ENCODE measurements at regions not wholly inside any gene's neighbourhood (a gene's known extent, or its start where the extent isn't known, plus 50 kb on each side); places are given as distances from the start of the nearest gene placed in this dataset.

DNA sequence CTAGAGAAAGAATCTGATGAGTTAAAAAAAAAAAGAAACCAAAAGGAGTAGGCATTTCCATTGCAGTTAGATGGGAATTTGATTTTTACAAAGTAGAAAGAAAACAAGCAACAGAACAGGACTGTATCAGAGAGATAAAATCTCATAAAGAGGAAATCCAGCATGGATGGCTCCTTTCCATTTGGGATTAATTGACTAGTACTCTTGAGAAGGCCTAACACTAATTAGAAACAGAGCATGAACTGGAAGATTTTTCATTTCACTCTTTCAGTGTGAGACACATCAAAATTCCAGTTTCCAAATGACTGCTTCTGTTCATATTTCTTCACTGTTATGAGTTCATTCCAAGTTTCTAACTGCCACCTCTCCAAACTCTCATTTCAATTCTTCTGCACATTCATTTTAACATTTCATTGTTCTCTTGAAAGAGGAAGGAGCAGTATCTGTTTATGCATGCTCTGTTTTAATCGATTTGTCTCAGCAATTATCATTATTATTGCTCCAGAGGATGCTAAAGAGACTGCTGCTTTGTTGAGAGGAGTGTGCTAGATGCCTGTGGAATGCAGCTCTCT is 108.8 kb upstream of the PIEZO2 start:
- H3K36me3 ChIP-seq (ENCODE audit: insufficient read depth, low read length): no peaks in the 10 kb centered on the region
- no peak overlapping the region for H3K4me3 ChIP-seq (ENCODE audit: low read depth, low read length)
- H3K27ac ChIP-seq (ENCODE audit: low read depth, low read length): no peak overlapping the region
- H3K4me1 ChIP-seq (ENCODE audit: control insufficient read depth, insufficient read depth, low read length, unreplicated experiment): peaks cover 3% of the 10 kb centered on the region
- H3K27me3 ChIP-seq (ENCODE audit: insufficient read depth, low read length): no peaks in the 10 kb centered on the region
- H3K79me2 ChIP-seq (ENCODE audit: control insufficient read depth, insufficient read depth, low read length, unreplicated experiment): no peaks in the 10 kb centered on the region
- no peak overlapping the region for H2AFZ ChIP-seq (ENCODE audit: low read length, unreplicated experiment)

DNA sequence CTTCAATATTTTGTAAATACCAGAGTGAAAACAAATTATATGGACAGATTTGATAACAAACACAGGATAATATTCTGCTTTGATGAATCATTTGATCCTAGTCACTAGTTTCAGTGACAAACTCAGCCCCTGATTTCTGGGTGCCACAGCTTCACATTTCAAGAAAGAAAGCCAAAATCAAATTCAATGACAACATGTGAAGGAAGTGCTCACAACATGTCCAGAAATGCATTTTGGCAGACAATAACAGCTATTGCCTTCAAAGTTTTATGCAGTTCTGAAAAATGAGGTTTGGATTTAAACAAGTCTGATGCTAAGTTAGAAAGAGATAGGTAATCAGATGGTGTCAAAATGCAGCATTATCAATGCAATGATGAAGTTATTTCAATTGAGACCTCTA is 106.9 kb upstream of the PIEZO2 start:
- H3K79me2 ChIP-seq (ENCODE audit: control insufficient read depth, insufficient read depth, low read length, unreplicated experiment): no peaks in the 10 kb centered on the region
- H3K27ac ChIP-seq (ENCODE audit: low read depth, low read length): no peak overlapping the region
- peaks cover 15% of the 10 kb centered on the region for H3K4me1 ChIP-seq (ENCODE audit: control insufficient read depth, insufficient read depth, low read length, unreplicated experiment)
- no peak overlapping the region for H2AFZ ChIP-seq (ENCODE audit: low read length, unreplicated experiment)
- no peak overlapping the region for H3K4me3 ChIP-seq (ENCODE audit: low read depth, low read length)
- no peaks in the 10 kb centered on the region for H3K27me3 ChIP-seq (ENCODE audit: insufficient read depth, low read length)
- no peaks in the 10 kb centered on the region for H3K36me3 ChIP-seq (ENCODE audit: insufficient read depth, low read length)

DNA sequence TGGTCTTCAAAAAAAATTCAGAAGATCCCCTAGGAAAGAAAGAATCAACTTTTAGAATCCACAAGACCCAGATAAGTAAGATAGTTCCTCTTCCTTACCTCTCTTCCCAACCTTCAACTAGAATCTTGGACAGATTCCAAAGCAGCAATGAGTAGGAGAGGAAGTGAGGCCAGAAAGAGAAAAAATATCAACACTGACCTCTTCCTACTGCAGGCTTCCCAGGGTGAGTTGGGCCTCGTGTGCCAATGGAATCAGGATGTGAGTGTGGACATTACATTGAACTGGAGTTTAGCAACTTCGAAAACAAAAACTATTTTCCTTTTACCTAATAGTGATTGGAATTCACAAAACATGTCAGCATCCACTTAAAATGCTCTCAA is 102.5 kb upstream of the PIEZO2 start:
- no peaks in the 10 kb centered on the region for H3K79me2 ChIP-seq (ENCODE audit: control insufficient read depth, insufficient read depth, low read length, unreplicated experiment)
- H3K27me3 ChIP-seq (ENCODE audit: insufficient read depth, low read length): no peaks in the 10 kb centered on the region
- peak overlapping the region; percentile 62 for H3K27ac ChIP-seq (ENCODE audit: low read depth, low read length)
- no peak overlapping the region for H3K4me3 ChIP-seq (ENCODE audit: low read depth, low read length)
- peak overlapping the region; percentile 94 for H2AFZ ChIP-seq (ENCODE audit: low read length, unreplicated experiment)
- peaks cover 17% of the 10 kb centered on the region for H3K4me1 ChIP-seq (ENCODE audit: control insufficient read depth, insufficient read depth, low read length, unreplicated experiment)
- no peaks in the 10 kb centered on the region for H3K36me3 ChIP-seq (ENCODE audit: insufficient read depth, low read length)

DNA sequence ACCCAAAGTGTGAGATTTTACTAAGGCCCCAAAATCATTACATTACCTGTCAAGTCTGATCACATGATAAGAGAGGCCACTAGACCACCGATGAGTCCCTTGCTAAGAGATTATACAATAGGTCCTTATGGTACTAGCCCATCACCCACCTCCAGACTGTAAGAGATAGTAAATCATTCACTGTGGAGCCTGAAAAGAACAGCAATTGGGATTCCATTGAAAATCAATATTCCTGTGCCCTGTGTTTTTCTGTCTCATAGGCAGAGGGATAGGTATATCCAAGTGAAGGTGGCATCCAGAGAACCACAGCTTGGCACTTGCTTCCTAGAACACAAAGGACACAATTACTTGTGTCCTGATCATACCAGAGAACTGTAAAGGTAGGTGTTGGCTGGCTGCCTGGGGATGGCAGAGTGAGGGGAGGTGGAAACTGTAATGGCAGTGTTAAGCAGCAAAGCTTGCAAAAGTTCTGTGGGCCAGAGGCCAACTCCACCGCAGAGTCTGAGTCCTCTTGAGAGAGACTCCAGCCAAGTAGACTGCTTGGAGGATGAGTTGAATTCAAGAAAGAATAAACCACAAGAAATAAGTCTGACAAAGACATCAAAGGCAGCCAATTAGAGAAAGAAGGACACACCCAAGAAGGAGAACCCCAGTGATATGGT is 102.0 kb upstream of the PIEZO2 start:
- Histone ChIP-seq H3K79me2 (ENCODE audit: control insufficient read depth, insufficient read depth, low read length, unreplicated experiment) (no peaks in the 10 kb centered on the region), H3K4me3 (ENCODE audit: low read depth, low read length) (no peak overlapping the region), H3K4me1 (ENCODE audit: control insufficient read depth, insufficient read depth, low read length, unreplicated experiment) (peaks cover 23% of the 10 kb centered on the region), H3K27ac (ENCODE audit: low read depth, low read length) (peak overlapping the region; percentile 62), H2AFZ (ENCODE audit: low read length, unreplicated experiment) (no peak overlapping the region), H3K36me3 (ENCODE audit: insufficient read depth, low read length) (no peaks in the 10 kb centered on the region), H3K27me3 (ENCODE audit: insufficient read depth, low read length) (no peaks in the 10 kb centered on the region)

DNA sequence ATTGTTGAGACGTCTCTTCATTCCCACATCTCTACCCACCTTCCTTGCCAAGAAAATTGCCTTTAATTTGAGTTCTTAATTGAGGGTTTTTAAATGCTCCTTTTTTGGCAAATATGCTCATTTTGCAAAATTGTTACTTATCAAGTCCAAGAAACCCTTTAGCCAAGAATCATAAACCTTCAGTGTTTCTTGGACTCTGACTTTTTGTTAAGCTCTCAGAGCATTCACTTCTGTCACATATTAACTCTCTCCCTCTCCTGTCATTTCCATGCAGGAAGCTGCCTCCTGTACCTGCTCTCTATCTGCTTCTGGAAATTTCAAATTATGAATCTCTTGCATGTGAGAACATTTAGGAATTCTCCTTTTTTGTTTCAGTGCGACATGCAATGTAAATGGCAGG is 100.0 kb upstream of the PIEZO2 start:
- Histone ChIP-seq H3K4me1 (ENCODE audit: control insufficient read depth, insufficient read depth, low read length, unreplicated experiment) (peaks cover 26% of the 10 kb centered on the region), H3K4me3 (ENCODE audit: low read depth, low read length) (no peak overlapping the region), H3K79me2 (ENCODE audit: control insufficient read depth, insufficient read depth, low read length, unreplicated experiment) (no peaks in the 10 kb centered on the region), H3K27me3 (ENCODE audit: insufficient read depth, low read length) (no peaks in the 10 kb centered on the region), H2AFZ (ENCODE audit: low read length, unreplicated experiment) (no peak overlapping the region), H3K36me3 (ENCODE audit: insufficient read depth, low read length) (no peaks in the 10 kb centered on the region), H3K27ac (ENCODE audit: low read depth, low read length) (no peak overlapping the region)

DNA sequence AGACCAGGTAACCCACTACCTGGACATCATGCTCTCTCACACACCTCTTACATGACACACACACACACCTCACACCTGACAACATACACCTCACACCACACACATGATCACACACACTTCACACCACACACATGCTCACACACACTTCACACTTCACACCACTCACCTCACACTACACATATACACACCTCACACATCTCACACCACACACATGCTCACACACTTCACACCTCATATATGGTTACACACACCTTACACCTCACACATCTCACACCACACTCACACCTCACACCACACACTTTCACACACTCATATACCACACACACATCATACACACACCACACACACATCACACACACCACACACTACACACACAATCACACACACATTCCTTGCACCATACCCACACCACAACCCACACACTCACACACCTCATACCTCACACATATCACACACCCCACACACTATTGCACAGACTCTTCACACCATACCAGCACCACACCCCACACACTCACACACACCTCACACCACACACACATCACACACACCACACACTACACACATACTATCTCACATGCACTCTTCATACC is 98.1 kb upstream of the PIEZO2 start:
- Histone ChIP-seq H3K79me2 (ENCODE audit: control insufficient read depth, insufficient read depth, low read length, unreplicated experiment) (no peaks in the 10 kb centered on the region), H3K27ac (ENCODE audit: low read depth, low read length) (no peak overlapping the region), H3K27me3 (ENCODE audit: insufficient read depth, low read length) (no peaks in the 10 kb centered on the region), H2AFZ (ENCODE audit: low read length, unreplicated experiment) (no peak overlapping the region), H3K4me3 (ENCODE audit: low read depth, low read length) (no peak overlapping the region), H3K36me3 (ENCODE audit: insufficient read depth, low read length) (no peaks in the 10 kb centered on the region), H3K4me1 (ENCODE audit: control insufficient read depth, insufficient read depth, low read length, unreplicated experiment) (peaks cover 26% of the 10 kb centered on the region)

DNA sequence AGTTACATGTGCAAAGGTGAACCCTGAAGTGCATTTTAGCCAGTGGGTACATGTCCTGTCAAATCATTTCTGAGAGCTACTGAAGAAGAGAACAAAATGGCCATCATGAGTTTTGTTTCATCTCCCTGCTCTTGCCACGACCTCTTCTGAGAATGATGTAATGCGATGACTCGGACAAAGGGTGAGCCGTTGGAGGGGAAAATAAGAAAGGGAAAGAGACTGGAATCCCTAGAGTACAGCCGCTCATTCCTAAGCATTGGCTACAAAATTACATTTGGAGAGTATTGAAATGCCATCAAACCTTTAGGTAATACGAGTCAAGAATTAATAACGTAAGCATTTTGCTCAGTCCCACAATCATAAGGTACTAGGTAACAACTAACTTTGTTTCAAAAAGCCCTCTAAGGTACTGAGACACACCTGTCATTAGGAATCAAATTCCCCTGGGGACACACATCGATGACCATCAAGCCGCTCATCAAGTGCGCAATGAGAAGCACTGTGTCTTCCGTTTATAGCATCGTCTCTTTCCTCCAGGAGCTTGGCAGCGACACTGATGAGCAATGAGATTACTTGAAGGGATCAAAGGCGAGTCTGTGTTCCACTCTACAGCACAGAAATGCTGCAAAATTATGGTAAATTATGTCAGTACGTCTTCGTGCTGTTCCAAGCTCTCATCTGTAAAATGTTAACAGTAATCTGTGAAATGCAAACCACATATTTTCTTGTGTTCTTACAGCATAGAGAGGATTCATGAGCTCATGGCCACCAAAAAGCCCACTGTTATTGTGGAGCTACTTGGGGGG is 97.3 kb upstream of the PIEZO2 start:
- peaks cover 19% of the 10 kb centered on the region for H3K4me1 ChIP-seq (ENCODE audit: control insufficient read depth, insufficient read depth, low read length, unreplicated experiment)
- H2AFZ ChIP-seq (ENCODE audit: low read length, unreplicated experiment): peak overlapping the region; percentile 50
- no peaks in the 10 kb centered on the region for H3K79me2 ChIP-seq (ENCODE audit: control insufficient read depth, insufficient read depth, low read length, unreplicated experiment)
- no peaks in the 10 kb centered on the region for H3K36me3 ChIP-seq (ENCODE audit: insufficient read depth, low read length)
- H3K27ac ChIP-seq (ENCODE audit: low read depth, low read length): no peak overlapping the region
- no peaks in the 10 kb centered on the region for H3K27me3 ChIP-seq (ENCODE audit: insufficient read depth, low read length)
- H3K4me3 ChIP-seq (ENCODE audit: low read depth, low read length): 0 out of 2 replicates have a peak overlapping the region, but pooled peaks have one; percentile 20

DNA sequence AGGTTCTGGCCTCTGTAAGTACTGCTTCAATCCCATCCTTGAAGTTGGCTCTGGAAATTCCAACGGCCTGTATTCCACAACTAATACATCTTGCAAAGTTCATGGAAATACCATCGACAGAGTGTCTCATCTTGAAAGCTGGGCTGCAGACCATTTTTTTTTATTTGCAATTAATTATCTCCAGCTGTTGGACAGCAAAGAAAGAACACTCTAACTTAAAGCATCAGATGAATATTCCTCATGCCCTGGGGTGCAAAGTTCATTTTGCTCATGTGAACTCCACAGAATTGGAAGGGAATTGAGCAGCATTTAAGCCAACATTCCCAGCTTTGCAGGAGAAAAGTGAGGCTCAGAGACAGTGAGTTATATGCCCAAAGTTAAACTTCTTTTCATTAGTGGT is 96.5 kb upstream of the PIEZO2 start:
- Histone ChIP-seq H3K36me3 (ENCODE audit: insufficient read depth, low read length) (no peaks in the 10 kb centered on the region), H3K4me3 (ENCODE audit: low read depth, low read length) (no peak overlapping the region), H3K27ac (ENCODE audit: low read depth, low read length) (no peak overlapping the region), H3K79me2 (ENCODE audit: control insufficient read depth, insufficient read depth, low read length, unreplicated experiment) (no peaks in the 10 kb centered on the region), H2AFZ (ENCODE audit: low read length, unreplicated experiment) (peak overlapping the region; percentile 59), H3K4me1 (ENCODE audit: control insufficient read depth, insufficient read depth, low read length, unreplicated experiment) (peaks cover 13% of the 10 kb centered on the region), H3K27me3 (ENCODE audit: insufficient read depth, low read length) (no peaks in the 10 kb centered on the region)

DNA sequence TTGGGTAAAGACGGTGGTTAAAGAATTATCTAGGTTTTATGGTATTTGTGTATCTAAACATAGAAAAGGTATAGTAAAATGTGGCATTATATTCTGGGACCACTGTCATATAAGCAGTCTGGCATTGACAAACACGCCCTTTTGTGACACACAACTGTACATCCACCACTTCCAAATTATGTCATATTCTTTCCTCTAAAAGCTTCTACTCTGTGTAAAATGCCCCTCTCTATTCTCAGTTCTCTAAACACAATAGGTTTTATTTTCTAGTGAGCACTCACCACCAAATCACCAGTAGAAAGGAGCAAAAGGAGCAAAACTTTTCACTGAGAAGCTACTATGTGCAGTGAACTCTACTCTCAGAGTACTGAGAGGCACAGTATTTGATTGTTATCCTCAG is 88.1 kb upstream of the PIEZO2 start:
- Histone ChIP-seq H3K27me3 (ENCODE audit: insufficient read depth, low read length) (no peaks in the 10 kb centered on the region), H3K36me3 (ENCODE audit: insufficient read depth, low read length) (no peaks in the 10 kb centered on the region), H3K27ac (ENCODE audit: low read depth, low read length) (no peak overlapping the region), H3K4me1 (ENCODE audit: control insufficient read depth, insufficient read depth, low read length, unreplicated experiment) (no peaks in the 10 kb centered on the region), H3K79me2 (ENCODE audit: control insufficient read depth, insufficient read depth, low read length, unreplicated experiment) (no peaks in the 10 kb centered on the region), H3K4me3 (ENCODE audit: low read depth, low read length) (no peak overlapping the region), H2AFZ (ENCODE audit: low read length, unreplicated experiment) (no peak overlapping the region)

DNA sequence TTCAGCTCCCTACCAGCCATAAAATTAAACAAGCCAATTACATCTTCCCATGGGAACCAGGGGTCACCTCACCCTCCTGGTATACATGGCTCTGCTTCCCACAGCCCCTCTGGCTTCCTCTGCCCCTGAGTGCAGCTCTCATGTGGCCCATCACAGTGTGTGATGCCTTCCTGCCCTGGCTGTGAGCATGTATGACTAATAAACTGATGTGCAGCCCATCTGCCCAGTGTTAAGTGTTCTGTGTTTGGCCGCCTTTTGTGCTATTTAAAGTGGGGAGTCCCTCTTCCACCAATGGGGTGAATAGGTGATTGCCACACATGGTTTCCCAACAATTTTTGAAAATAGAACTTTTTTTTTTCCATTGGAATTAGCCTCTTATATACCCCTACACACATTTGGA is 87.7 kb upstream of the PIEZO2 start:
- H3K79me2 ChIP-seq (ENCODE audit: control insufficient read depth, insufficient read depth, low read length, unreplicated experiment): no peaks in the 10 kb centered on the region
- H3K4me1 ChIP-seq (ENCODE audit: control insufficient read depth, insufficient read depth, low read length, unreplicated experiment): no peaks in the 10 kb centered on the region
- H3K27ac ChIP-seq (ENCODE audit: low read depth, low read length): no peak overlapping the region
- H3K4me3 ChIP-seq (ENCODE audit: low read depth, low read length): no peak overlapping the region
- no peak overlapping the region for H2AFZ ChIP-seq (ENCODE audit: low read length, unreplicated experiment)
- H3K36me3 ChIP-seq (ENCODE audit: insufficient read depth, low read length): no peaks in the 10 kb centered on the region
- H3K27me3 ChIP-seq (ENCODE audit: insufficient read depth, low read length): no peaks in the 10 kb centered on the region
